A549 (cell line): ENCODE measurements at regions not wholly inside any gene's neighbourhood (a gene's known extent, or its start where the extent isn't known, plus 50 kb on each side); places are given as distances from the start of the nearest gene placed in this dataset.

ENCODE experiments used
- ESRRA ChIP-seq: fragments of 150-350 bp; IDR thresholded peaks from 2 replicates; pipeline ENCODE4 v1.6.1; 2014; ENCODE audit warnings: mild to moderate bottlenecking, low read length, borderline replicate concordance
- KDM1A ChIP-seq: fragments of 200-600 bp; sonication (generic); IDR thresholded peaks from 2 replicates; pipeline ENCODE4 v1.6.1; 2016; ENCODE audit warnings: low read depth, mild to moderate bottlenecking
- NR3C1 ChIP-seq: fragments of >200 bp; sonication (Bioruptor Twin); formaldehyde crosslinking; IDR thresholded peaks from 3 replicates; pipeline ENCODE4 v1.6.1; 2017
- POLR2A ChIP-seq: IDR thresholded peaks from 2 replicates; pipeline ENCODE4 v1.6.1; 2012; ENCODE audit warnings: mild to moderate bottlenecking, low read length
- TF ChIP-seq, protein P1 (sequence below): fragments of 250-450 bp; sonication (Bioruptor Pico); IDR thresholded peaks from 2 replicates; pipeline ENCODE4 v1.5.0; 2021; ENCODE audit warnings: mild to moderate bottlenecking, moderate library complexity, borderline replicate concordance
- TF ChIP-seq, protein P2 (sequence below): fragments of >200 bp; sonication (Bioruptor Twin); formaldehyde crosslinking; IDR thresholded peaks from 3 replicates; pipeline ENCODE4 v1.5.1; 2016

DNA sequence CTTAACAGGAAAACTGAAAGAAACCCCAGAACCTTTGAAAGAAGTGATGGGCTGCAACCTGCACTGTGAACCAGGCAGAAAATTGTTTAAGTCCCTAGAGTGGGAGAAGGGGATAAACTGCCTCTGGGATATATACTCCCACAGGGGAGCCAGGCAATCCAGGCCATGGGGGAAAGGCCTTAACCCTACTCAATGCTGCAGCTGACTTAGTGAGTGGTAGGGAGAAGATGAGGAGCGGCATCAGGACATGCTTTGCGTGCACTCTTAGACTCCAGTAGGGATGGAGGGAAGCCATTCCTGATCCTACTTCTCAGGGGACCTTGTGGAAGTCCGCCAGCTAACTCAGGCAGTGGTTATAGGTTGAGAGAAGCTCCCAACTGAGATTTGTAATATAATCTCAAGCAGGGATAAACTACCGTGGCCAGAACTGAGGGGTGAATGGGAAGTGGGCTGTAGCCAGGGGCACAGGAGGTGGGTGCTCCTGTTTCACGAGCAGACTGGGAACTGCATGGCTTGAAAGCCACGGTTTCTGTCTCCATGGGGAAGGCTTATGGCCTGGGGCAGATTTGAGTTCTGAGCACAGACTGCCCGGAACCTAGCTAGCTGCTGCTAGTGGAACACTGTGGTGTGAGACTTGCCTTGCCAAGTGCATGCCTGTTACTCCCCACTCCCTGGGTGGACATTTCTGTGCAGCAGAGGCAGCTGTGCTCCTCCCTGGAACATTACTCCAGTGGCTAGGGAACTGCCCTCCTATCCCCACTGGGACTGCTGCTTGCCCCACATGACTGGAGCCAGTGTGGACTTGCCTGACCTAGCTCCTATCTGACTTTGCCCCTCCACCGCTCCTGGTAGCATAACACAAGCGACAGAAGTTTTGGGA, 119.2 kb upstream of the SCAF11 start:
- TF ChIP-seq NR3C1, result no peak
- TF ChIP-seq POLR2A, result no peak
- TF ChIP-seq, protein P1, sequence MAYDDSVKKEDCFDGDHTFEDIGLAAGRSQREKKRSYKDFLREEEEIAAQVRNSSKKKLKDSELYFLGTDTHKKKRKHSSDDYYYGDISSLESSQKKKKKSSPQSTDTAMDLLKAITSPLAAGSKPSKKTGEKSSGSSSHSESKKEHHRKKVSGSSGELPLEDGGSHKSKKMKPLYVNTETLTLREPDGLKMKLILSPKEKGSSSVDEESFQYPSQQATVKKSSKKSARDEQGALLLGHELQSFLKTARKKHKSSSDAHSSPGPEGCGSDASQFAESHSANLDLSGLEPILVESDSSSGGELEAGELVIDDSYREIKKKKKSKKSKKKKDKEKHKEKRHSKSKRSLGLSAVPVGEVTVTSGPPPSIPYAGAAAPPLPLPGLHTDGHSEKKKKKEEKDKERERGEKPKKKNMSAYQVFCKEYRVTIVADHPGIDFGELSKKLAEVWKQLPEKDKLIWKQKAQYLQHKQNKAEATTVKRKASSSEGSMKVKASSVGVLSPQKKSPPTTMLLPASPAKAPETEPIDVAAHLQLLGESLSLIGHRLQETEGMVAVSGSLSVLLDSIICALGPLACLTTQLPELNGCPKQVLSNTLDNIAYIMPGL, result no peak
- no peak for TF ChIP-seq KDM1A
- TF ChIP-seq, protein P2, sequence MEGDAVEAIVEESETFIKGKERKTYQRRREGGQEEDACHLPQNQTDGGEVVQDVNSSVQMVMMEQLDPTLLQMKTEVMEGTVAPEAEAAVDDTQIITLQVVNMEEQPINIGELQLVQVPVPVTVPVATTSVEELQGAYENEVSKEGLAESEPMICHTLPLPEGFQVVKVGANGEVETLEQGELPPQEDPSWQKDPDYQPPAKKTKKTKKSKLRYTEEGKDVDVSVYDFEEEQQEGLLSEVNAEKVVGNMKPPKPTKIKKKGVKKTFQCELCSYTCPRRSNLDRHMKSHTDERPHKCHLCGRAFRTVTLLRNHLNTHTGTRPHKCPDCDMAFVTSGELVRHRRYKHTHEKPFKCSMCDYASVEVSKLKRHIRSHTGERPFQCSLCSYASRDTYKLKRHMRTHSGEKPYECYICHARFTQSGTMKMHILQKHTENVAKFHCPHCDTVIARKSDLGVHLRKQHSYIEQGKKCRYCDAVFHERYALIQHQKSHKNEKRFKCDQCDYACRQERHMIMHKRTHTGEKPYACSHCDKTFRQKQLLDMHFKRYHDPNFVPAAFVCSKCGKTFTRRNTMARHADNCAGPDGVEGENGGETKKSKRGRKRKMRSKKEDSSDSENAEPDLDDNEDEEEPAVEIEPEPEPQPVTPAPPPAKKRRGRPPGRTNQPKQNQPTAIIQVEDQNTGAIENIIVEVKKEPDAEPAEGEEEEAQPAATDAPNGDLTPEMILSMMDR, result no peak
- no peak for TF ChIP-seq ESRRA
